H9 (cell line): ENCODE measurements at regions not wholly inside any gene's neighbourhood (a gene's known extent, or its start where the extent isn't known, plus 50 kb on each side); places are given as distances from the start of the nearest gene placed in this dataset.

ENCODE experiments used
- DNase-seq: peaks from one replicate; pipeline ENCODE4 v3.0.0-alpha.2; 2017
- H2AFZ ChIP-seq: one replicate; pipeline ENCODE4 v1.6.1; 2013; ENCODE audit warnings: mild to moderate bottlenecking, low read length, control low read depth, moderate library complexity
- H2AK5ac ChIP-seq: 2 replicates; pipeline ENCODE4 v1.6.1; 2013; ENCODE audit warnings: low read length, control low read depth, mixed read lengths; ENCODE audit not compliant: insufficient read length
- H2BK120ac ChIP-seq: one replicate; pipeline ENCODE4 v1.6.1; 2013; ENCODE audit warnings: low read depth, mild to moderate bottlenecking, low read length, control low read depth, inconsistent platforms; ENCODE audit not compliant: poor library complexity, severe bottlenecking
- H2BK12ac ChIP-seq: 2 replicates; pipeline ENCODE4 v1.6.1; 2013; ENCODE audit warnings: low read length, control low read depth, mixed read lengths, low read depth; ENCODE audit not compliant: insufficient read length
- H2BK15ac ChIP-seq: 2 replicates; pipeline ENCODE4 v1.6.1; 2013; ENCODE audit warnings: low read depth, low read length, control low read depth
- H2BK20ac ChIP-seq: one replicate; pipeline ENCODE4 v1.6.1; 2013; ENCODE audit warnings: low read depth, mild to moderate bottlenecking, low read length, control low read depth, inconsistent platforms; ENCODE audit not compliant: poor library complexity, severe bottlenecking
- H2BK5ac ChIP-seq: 2 replicates; pipeline ENCODE4 v1.6.1; 2013; ENCODE audit warnings: low read length, control low read depth, mixed read lengths; ENCODE audit not compliant: insufficient read length
- H3K14ac ChIP-seq: 2 replicates; pipeline ENCODE4 v1.6.1; 2013; ENCODE audit warnings: low read length, control low read depth; ENCODE audit not compliant: insufficient read depth
- H3K18ac ChIP-seq: 2 replicates; pipeline ENCODE4 v1.6.1; 2013; ENCODE audit warnings: low read depth, mild to moderate bottlenecking, mixed read lengths, low read length, control low read depth; ENCODE audit not compliant: insufficient read length
- H3K23ac ChIP-seq: 2 replicates; pipeline ENCODE4 v1.6.1; 2013; ENCODE audit warnings: low read length, control low read depth, mixed read lengths, low read depth; ENCODE audit not compliant: insufficient read length
- H3K23me2 ChIP-seq: 2 replicates; pipeline ENCODE4 v1.6.1; 2013; ENCODE audit warnings: low read depth, mild to moderate bottlenecking, mixed read lengths, low read length, control low read depth; ENCODE audit not compliant: insufficient read length, poor library complexity, severe bottlenecking
- H3K27ac ChIP-seq: 2 replicates; pipeline ENCODE4 v1.5.1; 2013; ENCODE audit warnings: low read length, control low read depth, mixed read lengths, low read depth; ENCODE audit not compliant: insufficient read length
- H3K27me3 ChIP-seq: 2 replicates; pipeline ENCODE4 v1.6.1; 2013; ENCODE audit warnings: low read length, control low read depth, inconsistent platforms; ENCODE audit not compliant: insufficient read depth
- H3K4ac ChIP-seq: 2 replicates; pipeline ENCODE4 v1.6.1; 2013; ENCODE audit warnings: low read depth, mild to moderate bottlenecking, control low read depth, inconsistent platforms, low read length, moderate library complexity
- H3K4me1 ChIP-seq: 2 replicates; pipeline ENCODE4 v1.6.1; 2013; ENCODE audit warnings: low read length, control low read depth, inconsistent platforms; ENCODE audit not compliant: insufficient read depth
- H3K4me2 ChIP-seq: 2 replicates; pipeline ENCODE4 v1.6.1; 2013; ENCODE audit warnings: low read length, control low read depth, mixed read lengths; ENCODE audit not compliant: insufficient read length, insufficient read depth
- H3K56ac ChIP-seq: 2 replicates; pipeline ENCODE4 v1.6.1; 2013; ENCODE audit warnings: low read depth, mild to moderate bottlenecking, mixed read lengths, low read length, control low read depth; ENCODE audit not compliant: insufficient read length
- H3K79me1 ChIP-seq: 2 replicates; pipeline ENCODE4 v1.6.1; 2013; ENCODE audit warnings: low read depth, mild to moderate bottlenecking, moderate library complexity, low read length, control low read depth, inconsistent platforms; ENCODE audit not compliant: insufficient read depth, poor library complexity, severe bottlenecking
- H3K79me2 ChIP-seq: 2 replicates; pipeline ENCODE4 v1.6.1; 2013; ENCODE audit warnings: low read length, control low read depth, inconsistent platforms; ENCODE audit not compliant: insufficient read depth
- H3K9ac ChIP-seq: 2 replicates; pipeline ENCODE4 v1.6.1; 2013; ENCODE audit warnings: low read length, control low read depth, mixed read lengths; ENCODE audit not compliant: insufficient read length; ENCODE audit errors: extremely low read depth
- H3K9me3 ChIP-seq: one replicate; pipeline ENCODE4 v1.6.1; 2013; ENCODE audit warnings: low read depth, low read length, inconsistent platforms; ENCODE audit not compliant: control insufficient read depth
- H3T11ph ChIP-seq: one replicate; pipeline ENCODE4 v1.6.1; 2013; ENCODE audit warnings: mild to moderate bottlenecking, low read length, control low read depth, inconsistent platforms
- H4K20me1 ChIP-seq: one replicate; pipeline ENCODE4 v1.6.1; 2013; ENCODE audit not compliant: control insufficient read depth, insufficient read length, insufficient read depth
- H4K5ac ChIP-seq: 2 replicates; pipeline ENCODE4 v1.6.1; 2013; ENCODE audit warnings: low read depth, mild to moderate bottlenecking, mixed read lengths, low read length, control low read depth; ENCODE audit not compliant: insufficient read length
- H4K8ac ChIP-seq: replicated peaks from 2 replicates; pipeline ENCODE4 v1.6.1; 2013; ENCODE audit warnings: low read length, control low read depth, mixed read lengths, low read depth; ENCODE audit not compliant: insufficient read length
- H4K91ac ChIP-seq: 2 replicates; pipeline ENCODE4 v1.6.1; 2013; ENCODE audit warnings: low read depth, mild to moderate bottlenecking, moderate library complexity, mixed read lengths, low read length, control low read depth; ENCODE audit not compliant: insufficient read length
- H3K27ac Mint-ChIP-seq, 3 experiments: 2 replicates in 2 of 3; 3 replicates in 1 of 3; pipeline ENCODE4 v1.8.0; 2020 to 2021; ENCODE audit warnings: mixed read lengths in 3 of 3, mild to moderate bottlenecking in 1 of 3, moderate library complexity in 1 of 3
- H3K27me3 Mint-ChIP-seq: 2 replicates; pipeline ENCODE4 v1.8.0; 2021; ENCODE audit warnings: low read depth, mild to moderate bottlenecking, moderate library complexity, mixed read lengths
- H3K36me3 Mint-ChIP-seq, 3 experiments: 2 replicates in 2 of 3; 3 replicates in 1 of 3; pipeline ENCODE4 v1.8.0; 2020 to 2021; ENCODE audit warnings: low read depth in 3 of 3, mixed read lengths in 3 of 3; ENCODE audit not compliant: insufficient read depth in 1 of 3
- H3K4me1 Mint-ChIP-seq, 2 experiments: 2 replicates each; pipeline ENCODE4 v1.8.0; 2020; ENCODE audit warnings: mixed read lengths in 2 of 2
- H3K4me3 Mint-ChIP-seq, 2 experiments: 2 replicates in 1 of 2; 3 replicates in 1 of 2; pipeline ENCODE4 v1.8.0; 2020 to 2021; ENCODE audit warnings: mild to moderate bottlenecking in 2 of 2, mixed read lengths in 2 of 2, moderate library complexity in 1 of 2
- H3K9me3 Mint-ChIP-seq, 2 experiments: 2 replicates in 1 of 2; 3 replicates in 1 of 2; pipeline ENCODE4 v1.8.0; 2020; ENCODE audit warnings: mild to moderate bottlenecking in 2 of 2, mixed read lengths in 2 of 2, moderate library complexity in 1 of 2
- WGBS: extraction: QIAGEN DNeasy Blood & Tissue Kit; methylation state at CpG from one replicate; pipeline ENCODE4 v1.1.7; 2013; ENCODE audit warnings: missing lambda C conversion rate, low lambda C conversion rate, mixed read lengths; ENCODE audit not compliant: insufficient read length; ENCODE audit errors: extremely low coverage; 5-methylcytosine and 5-hydroxymethylcytosine counted together
- TF ChIP-seq, protein P1 (sequence below): fragments of 200-600 bp; sonication (generic); conservative IDR thresholded peaks from 3 replicates; pipeline ENCODE4 v1.8.0; 2021; ENCODE audit warnings: antibody characterized with exemption, mild to moderate bottlenecking

DNA sequence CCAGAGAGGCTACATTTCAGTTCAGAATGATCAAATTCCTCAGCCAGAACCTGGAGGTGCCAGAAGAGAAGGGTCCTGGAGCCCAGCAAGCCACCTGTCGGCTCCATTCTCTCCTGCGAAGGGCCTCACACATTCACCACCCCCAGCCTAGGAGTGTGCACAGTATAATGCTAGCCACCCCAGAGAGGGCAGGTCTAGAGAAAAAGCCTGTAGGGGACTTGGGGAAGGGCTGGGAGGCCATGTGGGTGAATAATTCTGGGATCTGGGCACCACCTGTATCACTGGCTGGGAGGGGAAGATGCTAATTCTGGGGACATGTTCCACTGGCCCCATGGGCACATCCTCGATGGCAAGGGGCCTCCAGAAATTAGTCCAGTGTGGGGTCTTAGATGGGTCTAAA lies 127.6 kb upstream of the HNMT start:
- Histone ChIP-seq H4K5ac (no peak overlapping the region), H2AK5ac (no peak overlapping the region), H2BK120ac (no peak overlapping the region), H2BK15ac (no peak overlapping the region), H4K91ac (no peak overlapping the region), H2AFZ (no peak overlapping the region), H2BK20ac (no peak overlapping the region), H3K9ac (no peak overlapping the region), H3K27ac (no peak overlapping the region), H3K9me3 (no peaks in the 10 kb centered on the region), H4K8ac (no peak overlapping the region), H2BK5ac (no peak overlapping the region), H3K4me2 (no peak overlapping the region), H3K56ac (no peak overlapping the region), H3K4me1 (peaks cover 2% of the 10 kb centered on the region; the same call in 1 of the 2 replicates), H3K4ac (no peak overlapping the region), H3K23me2 (no peaks in the 10 kb centered on the region), H4K20me1 (no peaks in the 10 kb centered on the region), H3K27me3 (no peaks in the 10 kb centered on the region), H3K23ac (no peak overlapping the region), H3K79me2 (no peaks in the 10 kb centered on the region), H3K79me1 (no peaks in the 10 kb centered on the region), H3T11ph (no peak overlapping the region), H3K18ac (no peak overlapping the region), H3K14ac (no peak overlapping the region), H2BK12ac (no peak overlapping the region)
- no peaks in the 10 kb centered on the region for H3K27me3 Mint-ChIP-seq
- H3K27ac Mint-ChIP-seq, result no peak overlapping the region
- no peaks in the 10 kb centered on the region for H3K36me3 Mint-ChIP-seq
- no peak overlapping the region for H3K4me3 Mint-ChIP-seq
- WGBS, result no CpG with 5 or more reads among the region's 3 CpGs
- no peaks in the 10 kb centered on the region for H3K9me3 Mint-ChIP-seq
- no peak for DNase-seq
- H3K4me1 Mint-ChIP-seq, result peaks cover 15 to 17% of the 10 kb centered on the region in 2 experiments
- TF ChIP-seq, protein P1, sequence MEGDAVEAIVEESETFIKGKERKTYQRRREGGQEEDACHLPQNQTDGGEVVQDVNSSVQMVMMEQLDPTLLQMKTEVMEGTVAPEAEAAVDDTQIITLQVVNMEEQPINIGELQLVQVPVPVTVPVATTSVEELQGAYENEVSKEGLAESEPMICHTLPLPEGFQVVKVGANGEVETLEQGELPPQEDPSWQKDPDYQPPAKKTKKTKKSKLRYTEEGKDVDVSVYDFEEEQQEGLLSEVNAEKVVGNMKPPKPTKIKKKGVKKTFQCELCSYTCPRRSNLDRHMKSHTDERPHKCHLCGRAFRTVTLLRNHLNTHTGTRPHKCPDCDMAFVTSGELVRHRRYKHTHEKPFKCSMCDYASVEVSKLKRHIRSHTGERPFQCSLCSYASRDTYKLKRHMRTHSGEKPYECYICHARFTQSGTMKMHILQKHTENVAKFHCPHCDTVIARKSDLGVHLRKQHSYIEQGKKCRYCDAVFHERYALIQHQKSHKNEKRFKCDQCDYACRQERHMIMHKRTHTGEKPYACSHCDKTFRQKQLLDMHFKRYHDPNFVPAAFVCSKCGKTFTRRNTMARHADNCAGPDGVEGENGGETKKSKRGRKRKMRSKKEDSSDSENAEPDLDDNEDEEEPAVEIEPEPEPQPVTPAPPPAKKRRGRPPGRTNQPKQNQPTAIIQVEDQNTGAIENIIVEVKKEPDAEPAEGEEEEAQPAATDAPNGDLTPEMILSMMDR, result no peak
